ENCODE measurements at regions not wholly inside any gene's neighbourhood (a gene's known extent, or its start where the extent isn't known, plus 50 kb on each side); places are given as distances from the start of the nearest gene placed in this dataset.
"Not testable (repeated sequence)": the region's sequence is repeated elsewhere in the genome, so short reads cannot be mapped to it uniquely, and the experiment has no call there.

- Histone ChIP-seq H3K36me3 (ENCODE audit: insufficient read depth, low read length) (no peaks in the 10 kb centered on the region), H3K27me3 (ENCODE audit: insufficient read depth, low read depth, low read length) (no peaks in the 10 kb centered on the region), H3K9me3 (ENCODE audit: low read length) (no peaks in the 10 kb centered on the region), H3K79me2 (replicated peaks; ENCODE audit: insufficient read depth, low read length) (peaks cover 3% of the 10 kb centered on the region), H3F3A (ENCODE audit: insufficient read depth, low read length, poor library complexity, severe bottlenecking) (no peaks in the 10 kb centered on the region), H3K27ac (ENCODE audit: low read length) (no peak overlapping the region), H3K4me2 (ENCODE audit: low read length) (no peak overlapping the region), H2AFZ (ENCODE audit: low read depth, low read length) (no peak overlapping the region), H3K4me3 (ENCODE audit: low read length) (no peak overlapping the region), H4K20me1 (ENCODE audit: insufficient read depth) (no peaks in the 10 kb centered on the region), H3K9ac (ENCODE audit: low read length) (no peak overlapping the region), H3K9me2 (ENCODE audit: insufficient read depth, low read length) (no peaks in the 10 kb centered on the region)
- TF ChIP-seq TAF1 (IDR thresholded peaks at IDR 0.05; ENCODE audit: low read depth) (no peak), REST (IDR thresholded peaks at IDR 0.05; ENCODE audit: borderline replicate concordance) (no peak), MXI1 (conservative IDR thresholded peaks at IDR 0.05; ENCODE audit: poor library complexity, severe bottlenecking) (no peak), RAD21 (conservative IDR thresholded peaks at IDR 0.05) (no peak), EZH2 (IDR thresholded peaks at IDR 0.05; ENCODE audit: borderline replicate concordance, insufficient read depth, low read length, poor library complexity, severe bottlenecking) (no peak), EP300 (conservative IDR thresholded peaks at IDR 0.05; ENCODE audit: poor library complexity, severe bottlenecking) (no peak), POLR2AphosphoS5 (IDR thresholded peaks at IDR 0.05) (no peak), SMC3 (conservative IDR thresholded peaks at IDR 0.05; ENCODE audit: poor library complexity) (no peak)
- TF ChIP-seq, protein P1, sequence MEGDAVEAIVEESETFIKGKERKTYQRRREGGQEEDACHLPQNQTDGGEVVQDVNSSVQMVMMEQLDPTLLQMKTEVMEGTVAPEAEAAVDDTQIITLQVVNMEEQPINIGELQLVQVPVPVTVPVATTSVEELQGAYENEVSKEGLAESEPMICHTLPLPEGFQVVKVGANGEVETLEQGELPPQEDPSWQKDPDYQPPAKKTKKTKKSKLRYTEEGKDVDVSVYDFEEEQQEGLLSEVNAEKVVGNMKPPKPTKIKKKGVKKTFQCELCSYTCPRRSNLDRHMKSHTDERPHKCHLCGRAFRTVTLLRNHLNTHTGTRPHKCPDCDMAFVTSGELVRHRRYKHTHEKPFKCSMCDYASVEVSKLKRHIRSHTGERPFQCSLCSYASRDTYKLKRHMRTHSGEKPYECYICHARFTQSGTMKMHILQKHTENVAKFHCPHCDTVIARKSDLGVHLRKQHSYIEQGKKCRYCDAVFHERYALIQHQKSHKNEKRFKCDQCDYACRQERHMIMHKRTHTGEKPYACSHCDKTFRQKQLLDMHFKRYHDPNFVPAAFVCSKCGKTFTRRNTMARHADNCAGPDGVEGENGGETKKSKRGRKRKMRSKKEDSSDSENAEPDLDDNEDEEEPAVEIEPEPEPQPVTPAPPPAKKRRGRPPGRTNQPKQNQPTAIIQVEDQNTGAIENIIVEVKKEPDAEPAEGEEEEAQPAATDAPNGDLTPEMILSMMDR (IDR thresholded peaks at IDR 0.05; ENCODE audit: poor library complexity, severe bottlenecking): no peak
Observed at GRCh38 chr1:232571523-232571922, 58.4 kb downstream of the SIPA1L2 start.

- Histone ChIP-seq H2AFZ (ENCODE audit: low read depth, low read length) (no peak overlapping the region), H3K36me3 (ENCODE audit: insufficient read depth, low read length) (no peaks in the 10 kb centered on the region), H3K27ac (ENCODE audit: low read length) (no peak overlapping the region), H3K27me3 (ENCODE audit: insufficient read depth, low read depth, low read length) (no peaks in the 10 kb centered on the region), H3F3A (ENCODE audit: insufficient read depth, low read length, poor library complexity, severe bottlenecking) (no peaks in the 10 kb centered on the region), H3K4me3 (ENCODE audit: low read length) (no peak overlapping the region), H3K9ac (ENCODE audit: low read length) (no peak overlapping the region), H3K4me2 (ENCODE audit: low read length) (no peak overlapping the region), H3K79me2 (replicated peaks; ENCODE audit: insufficient read depth, low read length) (no peaks in the 10 kb centered on the region), H4K20me1 (ENCODE audit: insufficient read depth) (no peaks in the 10 kb centered on the region), H3K9me3 (ENCODE audit: low read length) (no peaks in the 10 kb centered on the region), H3K9me2 (ENCODE audit: insufficient read depth, low read length) (no peaks in the 10 kb centered on the region)
- TF ChIP-seq EP300 (conservative IDR thresholded peaks at IDR 0.05; ENCODE audit: poor library complexity, severe bottlenecking) (no peak), REST (IDR thresholded peaks at IDR 0.05; ENCODE audit: borderline replicate concordance) (no peak), EZH2 (IDR thresholded peaks at IDR 0.05; ENCODE audit: borderline replicate concordance, insufficient read depth, low read length, poor library complexity, severe bottlenecking) (no peak), TAF1 (IDR thresholded peaks at IDR 0.05; ENCODE audit: low read depth) (no peak), POLR2AphosphoS5 (IDR thresholded peaks at IDR 0.05) (no peak), MXI1 (conservative IDR thresholded peaks at IDR 0.05; ENCODE audit: poor library complexity, severe bottlenecking) (no peak)
Observed at GRCh38 chr1:232570007-232570406, 59.9 kb downstream of the SIPA1L2 start.

- not testable (repeated sequence) for H2AFZ ChIP-seq (ENCODE audit: low read depth, low read length); H3F3A ChIP-seq (ENCODE audit: insufficient read depth, low read length, poor library complexity, severe bottlenecking); H3K79me2 ChIP-seq (replicated peaks; ENCODE audit: insufficient read depth, low read length); H3K9me2 ChIP-seq (ENCODE audit: insufficient read depth, low read length); H3K27me3 ChIP-seq (ENCODE audit: insufficient read depth, low read depth, low read length); H4K20me1 ChIP-seq (ENCODE audit: insufficient read depth); H3K36me3 ChIP-seq (ENCODE audit: insufficient read depth, low read length); H3K4me3 ChIP-seq (ENCODE audit: low read length); H3K9me3 ChIP-seq (ENCODE audit: low read length); H3K27ac ChIP-seq (ENCODE audit: low read length); H3K4me2 ChIP-seq (ENCODE audit: low read length); H3K9ac ChIP-seq (ENCODE audit: low read length)
Observed at GRCh38 chr1:232569554-232569921, 60.4 kb downstream of the SIPA1L2 start.
